ENCODE measurements at regions not wholly inside any gene's neighbourhood (a gene's known extent, or its start where the extent isn't known, plus 50 kb on each side); places are given as distances from the start of the nearest gene placed in this dataset.

DNA sequence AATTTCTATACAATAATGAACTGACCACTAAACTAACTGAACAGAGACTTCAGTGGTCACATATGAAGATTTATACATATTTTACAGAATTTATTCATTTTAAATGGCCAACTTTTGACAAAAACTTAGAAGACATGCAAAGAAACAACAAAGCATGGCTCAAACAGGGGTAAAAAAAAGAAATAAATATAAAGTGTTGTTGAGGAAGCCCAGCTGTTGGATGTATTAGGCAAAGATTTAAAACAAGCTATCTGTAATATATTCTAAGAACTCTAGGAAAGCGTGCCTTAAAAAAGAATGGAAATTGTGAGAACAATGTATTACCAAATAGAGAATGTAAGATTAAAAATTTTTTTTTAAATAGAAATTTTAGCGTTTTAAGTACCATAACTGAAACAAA lies 210.9 kb upstream of the HTR2C start:
- no peak for DNase-seq (ENCODE audit: low spot score)

DNA sequence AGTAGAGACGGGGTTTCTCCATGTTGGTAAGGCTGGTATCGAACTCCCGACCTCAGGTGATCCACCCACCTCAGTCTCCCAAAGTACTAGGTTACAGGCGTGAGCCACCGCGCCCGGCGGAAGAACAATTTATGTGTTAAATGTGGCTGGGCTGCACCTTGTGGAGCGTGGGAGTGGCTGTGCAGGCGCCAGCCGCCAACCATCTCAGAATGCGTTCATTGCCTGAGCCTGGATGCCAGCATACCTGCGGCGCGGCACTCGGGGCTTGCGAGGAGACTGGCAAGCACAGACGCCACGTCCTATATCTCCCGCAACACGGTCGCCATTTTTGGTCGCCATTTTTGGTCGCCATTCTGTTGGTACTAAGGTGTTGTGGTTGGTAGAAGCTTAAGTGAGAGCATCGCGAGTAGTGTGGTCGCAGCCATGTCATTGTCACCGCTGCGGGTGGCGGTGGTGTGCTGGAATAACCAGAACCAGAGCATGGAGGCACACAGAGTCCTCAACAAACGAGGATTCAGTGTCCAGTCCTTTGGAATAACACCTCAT lies 193.6 kb upstream of the HTR2C start:
- TF ChIP-seq, protein P1, sequence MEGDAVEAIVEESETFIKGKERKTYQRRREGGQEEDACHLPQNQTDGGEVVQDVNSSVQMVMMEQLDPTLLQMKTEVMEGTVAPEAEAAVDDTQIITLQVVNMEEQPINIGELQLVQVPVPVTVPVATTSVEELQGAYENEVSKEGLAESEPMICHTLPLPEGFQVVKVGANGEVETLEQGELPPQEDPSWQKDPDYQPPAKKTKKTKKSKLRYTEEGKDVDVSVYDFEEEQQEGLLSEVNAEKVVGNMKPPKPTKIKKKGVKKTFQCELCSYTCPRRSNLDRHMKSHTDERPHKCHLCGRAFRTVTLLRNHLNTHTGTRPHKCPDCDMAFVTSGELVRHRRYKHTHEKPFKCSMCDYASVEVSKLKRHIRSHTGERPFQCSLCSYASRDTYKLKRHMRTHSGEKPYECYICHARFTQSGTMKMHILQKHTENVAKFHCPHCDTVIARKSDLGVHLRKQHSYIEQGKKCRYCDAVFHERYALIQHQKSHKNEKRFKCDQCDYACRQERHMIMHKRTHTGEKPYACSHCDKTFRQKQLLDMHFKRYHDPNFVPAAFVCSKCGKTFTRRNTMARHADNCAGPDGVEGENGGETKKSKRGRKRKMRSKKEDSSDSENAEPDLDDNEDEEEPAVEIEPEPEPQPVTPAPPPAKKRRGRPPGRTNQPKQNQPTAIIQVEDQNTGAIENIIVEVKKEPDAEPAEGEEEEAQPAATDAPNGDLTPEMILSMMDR (IDR thresholded peaks at IDR 0.05; ENCODE audit: extremely low read depth, missing control alignments): no peak
- no peak for DNase-seq (ENCODE audit: low spot score)

More for the DNA sequence above, 210.9 kb upstream of the HTR2C start:
- TF ChIP-seq, protein P1 (IDR thresholded peaks at IDR 0.05; ENCODE audit: extremely low read depth, missing control alignments): no peak
